HG03439 (cell line): ENCODE measurements at regions not wholly inside any gene's neighbourhood (a gene's known extent, or its start where the extent isn't known, plus 50 kb on each side); places are given as distances from the start of the nearest gene placed in this dataset.

Source experiments
- ATAC-seq: cut with Tn5 transposase; IDR thresholded peaks from one replicate; pipeline ENCODE4 v1.9.1; 2021; ENCODE audit warnings: mild to moderate bottlenecking, moderate library complexity; ENCODE audit not compliant: unreplicated experiment

- no peak for ATAC-seq
These were observed 661.7 kb downstream of the VRK1 start for GRCh38 chr14:97458661-97459579.

GRCh38 chr14:97462081-97462480 is 664.9 kb downstream of the VRK1 start:
- no peak for ATAC-seq

- ATAC-seq, result no peak
These were observed 671.0 kb downstream of the VRK1 start for GRCh38 chr14:97468220-97468619.

DNA sequence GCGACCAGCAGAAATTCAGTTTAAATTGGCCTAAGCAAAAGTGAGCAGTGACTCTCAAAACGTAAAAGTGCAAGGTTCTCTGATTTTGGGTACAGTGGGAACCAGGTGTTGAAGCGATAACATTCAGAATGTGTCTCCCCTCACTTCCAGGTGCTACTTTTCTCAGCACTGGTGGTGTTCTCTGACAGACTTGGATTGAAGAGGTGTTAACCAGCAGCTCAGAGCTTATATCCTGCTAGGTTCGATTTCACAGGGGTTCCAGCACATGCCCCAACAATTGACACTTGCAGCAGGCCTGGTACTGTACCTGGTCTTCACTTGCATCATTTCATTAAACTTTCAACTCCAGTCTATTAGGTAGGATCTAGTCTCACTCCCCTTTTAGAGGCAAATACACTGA is 680.2 kb downstream of the VRK1 start:
- ATAC-seq, result no peak

GRCh38 chr14:97485201-97485600 is 688.0 kb downstream of the VRK1 start:
- no peak for ATAC-seq

GRCh38 chr14:97486601-97487120 is 689.5 kb downstream of the VRK1 start:
- no peak for ATAC-seq

DNA sequence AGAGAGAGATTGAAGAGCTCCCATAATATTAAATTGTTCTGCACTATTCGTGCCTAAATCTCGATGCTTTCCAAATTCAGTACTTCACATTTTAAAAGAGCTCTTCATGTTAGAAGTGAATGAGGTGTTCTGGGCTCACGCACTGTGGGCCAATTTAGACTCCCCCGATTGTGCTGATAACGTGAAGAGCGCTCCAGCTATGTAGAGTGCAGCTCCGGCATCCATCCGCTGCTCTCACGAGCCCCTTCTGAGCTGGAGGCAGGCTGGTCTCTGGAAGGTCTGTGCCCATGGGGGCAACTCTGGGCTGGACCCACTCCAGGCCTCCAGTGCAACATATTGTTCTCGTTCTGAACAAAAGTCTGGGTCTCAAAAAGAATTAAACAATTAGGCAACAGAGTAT is 692.6 kb downstream of the VRK1 start:
- ATAC-seq, result no peak

DNA sequence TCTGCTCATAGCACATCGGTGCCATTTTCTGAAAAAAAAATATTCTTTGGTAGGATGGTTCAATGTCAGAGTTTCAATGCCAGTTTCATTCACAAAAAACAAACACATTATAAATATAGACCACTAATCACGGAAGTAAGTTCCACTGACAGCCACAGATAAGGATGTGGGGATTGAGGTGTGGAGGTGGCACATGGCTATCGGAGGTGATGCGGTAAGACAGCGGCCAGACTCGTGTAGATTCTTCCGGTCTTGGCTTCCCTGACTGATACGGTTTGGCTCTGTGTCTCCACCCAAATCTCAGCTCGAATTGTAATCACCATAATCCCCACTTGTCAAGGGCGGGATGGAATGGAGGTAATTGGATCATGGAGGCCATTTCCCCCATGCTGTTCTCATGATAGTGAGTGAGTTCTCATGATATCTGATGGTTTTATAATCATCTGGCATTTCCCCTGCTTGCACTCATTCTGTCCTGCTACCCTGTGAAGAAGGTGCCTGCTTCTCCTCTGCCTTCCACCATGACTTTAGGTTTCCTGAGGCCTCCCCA is 693.4 kb downstream of the VRK1 start:
- no peak for ATAC-seq

- ATAC-seq, result no peak
These were observed 694.5 kb downstream of the VRK1 start for GRCh38 chr14:97491697-97492096.

- no peak for ATAC-seq
These were observed 702.8 kb downstream of the VRK1 start for GRCh38 chr14:97499790-97500481.

GRCh38 chr14:97506626-97507025 is 709.4 kb downstream of the VRK1 start:
- ATAC-seq, result no peak

- no peak for ATAC-seq
These were observed 716.7 kb downstream of the VRK1 start for GRCh38 chr14:97513891-97514290.

GRCh38 chr14:97517566-97518234 is 720.5 kb downstream of the VRK1 start:
- ATAC-seq, result no peak

- ATAC-seq, result no peak
These were observed 726.8 kb downstream of the VRK1 start for GRCh38 chr14:97523936-97524335.

DNA sequence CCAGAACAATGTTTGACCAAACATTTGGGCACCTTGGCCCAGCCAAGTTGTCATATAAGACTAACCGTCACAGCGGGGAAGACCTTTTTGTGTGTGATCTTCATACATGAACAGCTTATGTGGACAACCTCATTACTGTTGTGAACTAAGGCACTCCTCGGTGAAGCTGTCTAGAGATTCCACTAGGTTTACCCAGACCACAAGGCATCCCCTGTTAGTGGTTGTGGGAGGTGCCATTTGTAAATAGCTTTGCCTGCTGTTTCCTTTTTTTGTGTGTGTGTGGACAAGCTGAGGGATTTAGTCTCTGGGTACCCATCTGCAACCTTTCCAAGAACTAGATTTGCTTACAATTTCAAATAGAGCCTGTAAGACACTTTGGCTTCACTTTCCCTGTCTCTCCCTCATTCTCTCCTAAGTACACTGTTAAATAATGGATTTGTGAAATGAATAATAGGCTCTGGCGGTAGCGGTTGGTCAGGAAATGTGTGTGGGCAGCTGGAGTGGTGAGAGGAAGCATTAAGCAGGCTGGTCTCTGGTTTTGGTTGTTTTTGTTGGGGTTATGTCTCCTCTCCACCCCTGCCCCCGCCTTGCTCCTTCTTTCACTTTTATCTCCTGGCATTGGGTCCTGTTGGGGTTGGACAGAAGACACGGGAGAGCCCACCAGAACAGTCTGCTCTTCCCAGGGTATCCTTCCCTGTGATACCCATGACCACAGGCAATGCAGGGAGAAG is 727.6 kb downstream of the VRK1 start:
- ATAC-seq, result no peak

DNA sequence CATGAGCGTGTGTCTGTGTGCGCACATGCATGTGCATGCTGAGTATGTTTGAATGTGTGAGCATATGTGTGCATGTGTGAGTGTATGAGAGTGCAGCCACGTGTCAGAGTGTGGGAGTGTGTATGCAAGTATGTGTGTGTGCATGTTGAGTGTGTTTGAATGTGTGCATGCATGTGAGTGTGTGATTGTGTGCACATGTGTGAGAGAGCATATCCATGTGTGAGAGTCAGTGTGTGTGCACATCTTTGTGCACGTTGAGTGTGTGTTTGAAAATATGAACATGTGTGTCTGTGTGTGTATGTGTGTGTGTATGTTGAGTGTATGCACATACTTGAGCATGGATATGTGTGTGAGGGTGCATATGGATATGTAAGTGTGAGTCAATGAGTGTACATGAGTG is 730.8 kb downstream of the VRK1 start:
- no peak for ATAC-seq

DNA sequence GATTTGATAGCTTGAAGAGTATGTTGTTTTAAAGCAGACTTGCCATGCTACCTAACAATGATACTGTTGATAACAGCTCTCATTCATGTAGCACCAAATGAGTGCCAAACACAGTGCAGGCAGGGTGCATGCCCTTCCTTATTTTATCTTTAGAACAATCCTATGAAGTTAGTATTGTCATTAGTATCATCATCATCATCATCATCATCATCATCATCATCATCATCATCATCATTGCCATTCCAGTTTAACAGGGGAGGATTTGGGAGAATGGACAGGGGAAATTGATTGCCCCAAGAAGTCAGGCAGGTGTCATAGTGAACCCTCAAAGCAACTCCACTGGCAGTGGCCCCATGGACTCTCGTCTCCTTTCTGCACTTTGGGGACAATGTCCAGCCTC is 734.9 kb downstream of the VRK1 start:
- ATAC-seq, result no peak

GRCh38 chr14:97536421-97536820 is 739.2 kb downstream of the VRK1 start:
- ATAC-seq, result no peak

DNA sequence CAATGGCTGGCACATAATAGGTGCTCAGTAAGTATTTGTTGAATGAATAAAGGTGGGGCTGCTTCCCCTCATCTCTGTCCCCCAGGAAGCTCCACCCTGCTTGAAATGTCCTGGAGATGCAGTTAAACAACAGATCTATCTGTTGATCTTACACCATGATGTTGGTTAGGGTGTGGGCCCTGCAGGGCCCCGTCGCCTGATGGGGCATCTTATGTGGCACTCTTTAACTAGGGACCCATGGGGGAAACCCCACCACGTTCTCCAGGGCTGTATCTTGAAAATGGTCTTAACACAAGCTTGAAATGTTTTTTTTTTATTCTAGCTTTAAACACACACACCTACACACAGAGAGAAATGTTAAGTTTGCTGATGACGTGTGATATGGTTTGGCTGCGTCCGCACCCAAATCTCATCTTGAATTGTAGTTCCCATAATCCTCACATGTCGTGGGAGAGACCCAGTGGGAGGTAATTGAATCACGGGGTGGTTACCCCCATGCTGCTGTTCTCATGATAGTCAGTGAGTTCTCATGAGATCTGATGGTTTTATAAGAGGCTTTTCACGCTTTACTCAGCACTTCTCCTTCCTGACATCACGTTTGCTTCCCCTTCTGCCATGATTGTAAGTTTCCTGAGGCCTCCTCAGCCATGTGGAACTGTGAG is 741.7 kb downstream of the VRK1 start:
- ATAC-seq, result no peak

DNA sequence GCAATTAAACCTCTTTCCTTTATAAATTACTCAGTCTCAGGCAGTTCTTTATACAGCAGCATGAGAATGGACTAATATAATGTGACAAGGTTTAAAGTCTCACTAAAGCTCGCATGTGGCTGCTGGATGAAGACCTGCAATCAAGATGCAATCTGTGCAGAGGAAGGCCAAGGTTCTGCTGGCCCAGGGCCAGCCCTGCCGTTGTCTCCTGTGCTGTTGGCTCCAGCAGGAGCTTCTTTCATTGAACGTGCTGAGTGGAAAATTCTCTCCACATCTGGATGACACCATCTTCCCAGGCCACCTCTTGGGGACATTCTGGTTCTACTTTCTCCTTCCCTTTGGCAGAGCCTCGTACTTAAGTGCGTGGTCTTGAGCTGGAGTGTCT is 742.2 kb downstream of the VRK1 start:
- no peak for ATAC-seq
